NCI-H2196 (cell line): ENCODE measurements at regions not wholly inside any gene's neighbourhood (a gene's known extent, or its start where the extent isn't known, plus 50 kb on each side); places are given as distances from the start of the nearest gene placed in this dataset.
A peak's percentile ranks its signal among the peaks of the same experiment; 100 is the strongest.

Experiments used
- DNase-seq: peaks from one replicate; lab custom pipeline; 2025; ENCODE audit not compliant: unreplicated experiment; lab: John Stamatoyannopoulos, UW

- DNase-seq: no peak
These were observed 691.9 kb downstream of the UQCRFS1 start for GRCh38 chr19:28520998-28521568.

- peak; percentile 89 for DNase-seq
These were observed 692.7 kb downstream of the UQCRFS1 start for GRCh38 chr19:28519952-28520861.

- no peak for DNase-seq
These were observed 693.7 kb downstream of the UQCRFS1 start for GRCh38 chr19:28519218-28519779.

- DNase-seq: no peak
These were observed 696.5 kb downstream of the UQCRFS1 start for GRCh38 chr19:28516415-28516872.

GRCh38 chr19:28514166-28514565, 698.8 kb downstream of the UQCRFS1 start:
- DNase-seq: no peak

- DNase-seq: no peak
These were observed 701.3 kb downstream of the UQCRFS1 start for GRCh38 chr19:28511655-28512054.

GRCh38 chr19:28509079-28509895, 703.7 kb downstream of the UQCRFS1 start:
- DNase-seq: no peak

GRCh38 chr19:28508666-28509065, 704.3 kb downstream of the UQCRFS1 start:
- no peak for DNase-seq

GRCh38 chr19:28505933-28506332, 707.0 kb downstream of the UQCRFS1 start:
- no peak for DNase-seq

GRCh38 chr19:28505134-28505533, 707.8 kb downstream of the UQCRFS1 start:
- no peak for DNase-seq

GRCh38 chr19:28504727-28505126, 708.2 kb downstream of the UQCRFS1 start:
- no peak for DNase-seq

- DNase-seq: no peak
These were observed 708.8 kb downstream of the UQCRFS1 start for GRCh38 chr19:28504139-28504538.

- DNase-seq: no peak
These were observed 709.8 kb downstream of the UQCRFS1 start for GRCh38 chr19:28502879-28503734.

GRCh38 chr19:28501976-28502375, 711.0 kb downstream of the UQCRFS1 start:
- DNase-seq: no peak

GRCh38 chr19:28500982-28501630, 711.8 kb downstream of the UQCRFS1 start:
- no peak for DNase-seq

- DNase-seq: no peak
These were observed 712.7 kb downstream of the UQCRFS1 start for GRCh38 chr19:28500296-28500695.

- no peak for DNase-seq
These were observed 714.5 kb downstream of the UQCRFS1 start for GRCh38 chr19:28498404-28498976.

- DNase-seq: no peak
These were observed 715.1 kb downstream of the UQCRFS1 start for GRCh38 chr19:28497887-28498286.

- no peak for DNase-seq
These were observed 715.8 kb downstream of the UQCRFS1 start for GRCh38 chr19:28497137-28497536.
